ENCODE measurements at regions not wholly inside any gene's neighbourhood (a gene's known extent, or its start where the extent isn't known, plus 50 kb on each side); places are given as distances from the start of the nearest gene placed in this dataset.

- TF ChIP-seq CTCF (IDR thresholded peaks at IDR 0.05) (no peak), POLR2A (IDR thresholded peaks at IDR 0.05) (no peak)
Measured at GRCh38 chr2:221212105-221212504, 360.0 kb downstream of the EPHA4 start.
